ENCODE measurements at regions not wholly inside any gene's neighbourhood (a gene's known extent, or its start where the extent isn't known, plus 50 kb on each side); places are given as distances from the start of the nearest gene placed in this dataset.
"Not testable (repeated sequence)": the region's sequence is repeated elsewhere in the genome, so short reads cannot be mapped to it uniquely, and the experiment has no call there.

GRCh38 chrX:65877953-65878352, 161.9 kb downstream of the VSIG4 start:
- ATAC-seq (ENCODE audit: low read depth in 2 of 2) (no peak), DNase-seq (no peak)
- H3K9me3 Mint-ChIP-seq, result peaks cover 0 to 7% (median 0%) of the 10 kb centered on the region in 7 donors
- H3K4me3 Mint-ChIP-seq, result no peak overlapping the region
- H3K27ac Mint-ChIP-seq, result peak overlapping the region in 1 of 6 donors; percentile 84
- H3K36me3 Mint-ChIP-seq, result no peaks in the 10 kb centered on the region
- H3K4me1 Mint-ChIP-seq, result peaks cover 0 to 12% (median 4%) of the 10 kb centered on the region in 3 donors
- H3K27me3 Mint-ChIP-seq, result peaks cover 0 to 33% (median 0%) of the 10 kb centered on the region in 3 donors

- Mint-ChIP-seq H3K27me3 (peaks cover 0 to 21% (median 0%) of the 10 kb centered on the region in 3 donors), H3K4me1 (peaks cover 8 to 19% (median 9%) of the 10 kb centered on the region in 3 donors)
Observed at GRCh38 chrX:65875614-65876013, 164.3 kb downstream of the VSIG4 start.

GRCh38 chrX:65874765-65875164, 165.1 kb downstream of the VSIG4 start:
- no peak overlapping the region for H3K4me3 Mint-ChIP-seq
- H3K27ac Mint-ChIP-seq, result no peak overlapping the region
- peaks cover 8 to 19% (median 9%) of the 10 kb centered on the region in 3 donors for H3K4me1 Mint-ChIP-seq
- no peak for ATAC-seq (ENCODE audit: low read depth in 2 of 2)
- H3K36me3 Mint-ChIP-seq, result no peaks in the 10 kb centered on the region
- no peak for DNase-seq
- H3K27me3 Mint-ChIP-seq, result peaks cover 0 to 21% (median 0%) of the 10 kb centered on the region in 3 donors
- peaks cover 0 to 7% (median 0%) of the 10 kb centered on the region in 7 donors for H3K9me3 Mint-ChIP-seq

More at GRCh38 chrX:65875614-65876013, 164.3 kb downstream of the VSIG4 start:
- H3K36me3 Mint-ChIP-seq; H3K9me3 Mint-ChIP-seq; H3K4me3 Mint-ChIP-seq; ATAC-seq (ENCODE audit: low read depth in 2 of 2); DNase-seq; H3K27ac Mint-ChIP-seq: not testable (repeated sequence)

GRCh38 chrX:65874110-65874509, 165.8 kb downstream of the VSIG4 start:
- Mint-ChIP-seq H3K27me3 (peaks cover 0 to 21% (median 0%) of the 10 kb centered on the region in 3 donors), H3K36me3 (no peaks in the 10 kb centered on the region), H3K4me1 (peaks cover 8 to 19% (median 9%) of the 10 kb centered on the region in 3 donors), H3K27ac (peak overlapping the region in 3 of 6 donors; percentile 26 to 84 (median 55)), H3K4me3 (no peak overlapping the region), H3K9me3 (peaks cover 0 to 7% (median 0%) of the 10 kb centered on the region in 7 donors)
- no peak for DNase-seq
- ATAC-seq (ENCODE audit: low read depth in 2 of 2), result no peak

GRCh38 chrX:65873385-65873784, 166.5 kb downstream of the VSIG4 start:
- DNase-seq (no peak), ATAC-seq (ENCODE audit: low read depth in 2 of 2) (no peak)
- H3K9me3 Mint-ChIP-seq, result peaks cover 0 to 7% (median 0%) of the 10 kb centered on the region in 7 donors
- H3K36me3 Mint-ChIP-seq, result no peaks in the 10 kb centered on the region
- H3K4me3 Mint-ChIP-seq, result no peak overlapping the region
- H3K4me1 Mint-ChIP-seq, result peaks cover 8 to 16% (median 9%) of the 10 kb centered on the region in 3 donors
- H3K27ac Mint-ChIP-seq, result peak overlapping the region in 2 of 6 donors; percentile 42 to 63
- H3K27me3 Mint-ChIP-seq, result peaks cover 0 to 21% (median 0%) of the 10 kb centered on the region in 3 donors

- ATAC-seq (ENCODE audit: low read depth in 2 of 2), result peak in 1 of 2 donors; percentile 20
- Mint-ChIP-seq H3K27me3 (peaks cover 0 to 21% (median 0%) of the 10 kb centered on the region in 3 donors), H3K9me3 (peaks cover 0 to 5% (median 0%) of the 10 kb centered on the region in 7 donors), H3K4me1 (peaks cover 9 to 16% (median 14%) of the 10 kb centered on the region in 3 donors), H3K36me3 (no peaks in the 10 kb centered on the region), H3K4me3 (peak overlapping the region in 1 of 8 donors; percentile 7), H3K27ac (peak overlapping the region in 2 of 6 donors; percentile 8 to 24)
- no peak for DNase-seq
Observed at GRCh38 chrX:65871671-65872311, 168.1 kb downstream of the VSIG4 start.

- not testable (repeated sequence) for H3K4me3 Mint-ChIP-seq; DNase-seq; H3K27ac Mint-ChIP-seq; ATAC-seq (ENCODE audit: low read depth in 2 of 2); H3K9me3 Mint-ChIP-seq; H3K36me3 Mint-ChIP-seq
- peaks cover 18 to 25% (median 23%) of the 10 kb centered on the region in 3 donors for H3K4me1 Mint-ChIP-seq
- peaks cover 0 to 21% (median 0%) of the 10 kb centered on the region in 3 donors for H3K27me3 Mint-ChIP-seq
Observed at GRCh38 chrX:65870544-65870943, 169.3 kb downstream of the VSIG4 start.

GRCh38 chrX:65866773-65867172, 173.1 kb downstream of the VSIG4 start:
- Mint-ChIP-seq H3K4me3 (peak overlapping the region in 1 of 8 donors; percentile 34), H3K9me3 (peaks cover 0 to 4% (median 0%) of the 10 kb centered on the region in 7 donors), H3K27me3 (peaks cover 0 to 17% (median 0%) of the 10 kb centered on the region in 3 donors), H3K4me1 (peaks cover 10 to 18% (median 14%) of the 10 kb centered on the region in 3 donors), H3K27ac (peak overlapping the region in 4 of 6 donors; percentile 3 to 80 (median 46)), H3K36me3 (peaks cover 0 to 8% of the 10 kb centered on the region in 2 donors)
- ATAC-seq (ENCODE audit: low read depth in 2 of 2) (peak; percentile 62 to 65), DNase-seq (no peak)

GRCh38 chrX:65866146-65866545, 173.7 kb downstream of the VSIG4 start:
- Mint-ChIP-seq H3K4me1 (peaks cover 10 to 14% (median 11%) of the 10 kb centered on the region in 3 donors), H3K36me3 (peaks cover 0 to 8% of the 10 kb centered on the region in 2 donors), H3K4me3 (peak overlapping the region in 1 of 8 donors; percentile 18), H3K27ac (peak overlapping the region in 2 of 6 donors; percentile 13 to 27), H3K27me3 (peaks cover 0 to 21% (median 0%) of the 10 kb centered on the region in 3 donors), H3K9me3 (peaks cover 0 to 4% (median 0%) of the 10 kb centered on the region in 7 donors)
- DNase-seq (no peak), ATAC-seq (ENCODE audit: low read depth in 2 of 2) (peak; percentile 67 to 85)

- no peak for ATAC-seq (ENCODE audit: low read depth in 2 of 2)
- Mint-ChIP-seq H3K27me3 (peaks cover 0 to 24% (median 0%) of the 10 kb centered on the region in 3 donors), H3K36me3 (peaks cover 0 to 8% of the 10 kb centered on the region in 2 donors), H3K4me3 (no peak overlapping the region), H3K4me1 (peaks cover 10 to 14% (median 11%) of the 10 kb centered on the region in 3 donors), H3K9me3 (peaks cover 0 to 5% (median 0%) of the 10 kb centered on the region in 7 donors), H3K27ac (no peak overlapping the region)
- DNase-seq, result no peak
Observed at GRCh38 chrX:65862638-65863037, 177.2 kb downstream of the VSIG4 start.

- Mint-ChIP-seq H3K36me3 (peaks cover 5 to 21% of the 10 kb centered on the region in 2 donors), H3K4me3 (no peak overlapping the region), H3K27ac (peak overlapping the region in 1 of 6 donors; percentile 4), H3K27me3 (peaks cover 0 to 30% (median 0%) of the 10 kb centered on the region in 3 donors), H3K4me1 (no peaks in the 10 kb centered on the region), H3K9me3 (peaks cover 7 to 14% (median 8%) of the 10 kb centered on the region in 7 donors)
- no peak for DNase-seq
- ATAC-seq (ENCODE audit: low read depth in 2 of 2), result no peak
Observed at GRCh38 chrX:65859299-65859698, 180.6 kb downstream of the VSIG4 start.

GRCh38 chrX:65854437-65854836, 185.4 kb downstream of the VSIG4 start:
- H3K27ac Mint-ChIP-seq; DNase-seq; H3K4me3 Mint-ChIP-seq; ATAC-seq (ENCODE audit: low read depth in 2 of 2): not testable (repeated sequence)
- Mint-ChIP-seq H3K27me3 (peaks cover 0 to 11% (median 0%) of the 10 kb centered on the region in 3 donors), H3K9me3 (peaks cover 5 to 35% (median 24%) of the 10 kb centered on the region in 7 donors), H3K4me1 (peaks cover 0 to 13% (median 6%) of the 10 kb centered on the region in 3 donors), H3K36me3 (peaks cover 5 to 14% of the 10 kb centered on the region in 2 donors)

- not testable (repeated sequence) for DNase-seq; H3K27me3 Mint-ChIP-seq; ATAC-seq (ENCODE audit: low read depth in 2 of 2); H3K4me3 Mint-ChIP-seq; H3K27ac Mint-ChIP-seq
- Mint-ChIP-seq H3K36me3 (peaks cover 5 to 14% of the 10 kb centered on the region in 2 donors), H3K9me3 (peaks cover 5 to 35% (median 24%) of the 10 kb centered on the region in 7 donors), H3K4me1 (peaks cover 0 to 13% (median 6%) of the 10 kb centered on the region in 3 donors)
Observed at GRCh38 chrX:65851306-65851705, 183.9 kb downstream of the MSN start.

All from naive B cell (primary cell).